GM21528 (cell line): ENCODE measurements at regions not wholly inside any gene's neighbourhood (a gene's known extent, or its start where the extent isn't known, plus 50 kb on each side); places are given as distances from the start of the nearest gene placed in this dataset.

Source experiments
- ATAC-seq: cut with Tn5 transposase; IDR thresholded peaks from one replicate; pipeline ENCODE4 v1.9.1; 2021; ENCODE audit warnings: mild to moderate bottlenecking, moderate library complexity; ENCODE audit not compliant: unreplicated experiment, low FRiP score

GRCh38 chr16:14337303-14338191, 266.4 kb downstream of the MRTFB start:
- ATAC-seq = no peak

- ATAC-seq = no peak
These were observed 264.2 kb downstream of the MRTFB start for GRCh38 chr16:14335297-14335696.

- no peak for ATAC-seq
These were observed 263.4 kb downstream of the MRTFB start for GRCh38 chr16:14334366-14335080.

- no peak for ATAC-seq
These were observed 262.2 kb downstream of the MRTFB start for GRCh38 chr16:14333361-14333760.

GRCh38 chr16:14331020-14331419, 259.9 kb downstream of the MRTFB start:
- no peak for ATAC-seq

- no peak for ATAC-seq
These were observed 258.7 kb downstream of the MRTFB start for GRCh38 chr16:14329727-14330350.

- ATAC-seq = no peak
These were observed 254.6 kb downstream of the MRTFB start for GRCh38 chr16:14325502-14326401.

GRCh38 chr16:14324581-14324980, 253.5 kb downstream of the MRTFB start:
- ATAC-seq = no peak

GRCh38 chr16:14322186-14322585, 251.1 kb downstream of the MRTFB start:
- ATAC-seq = no peak

GRCh38 chr16:14321542-14321941, 250.4 kb downstream of the MRTFB start:
- ATAC-seq = no peak

GRCh38 chr16:14320406-14320805, 249.3 kb downstream of the MRTFB start:
- no peak for ATAC-seq
